RPMI8226 (cell line): ENCODE measurements at regions not wholly inside any gene's neighbourhood (a gene's known extent, or its start where the extent isn't known, plus 50 kb on each side); places are given as distances from the start of the nearest gene placed in this dataset.
"Not testable (repeated sequence)": the region's sequence is repeated elsewhere in the genome, so short reads cannot be mapped to it uniquely, and the experiment has no call there.

Experiments
- DNase-seq: peaks from one replicate; pipeline ENCODE4 v3.0.0-alpha.2; 2015

GRCh38 chr20:53764415-53764800 is 170.8 kb upstream of the ZNF217 start:
- DNase-seq, result no peak

- DNase-seq, result no peak
Observed at GRCh38 chr20:53763707-53764414, 170.2 kb upstream of the ZNF217 start.

DNA sequence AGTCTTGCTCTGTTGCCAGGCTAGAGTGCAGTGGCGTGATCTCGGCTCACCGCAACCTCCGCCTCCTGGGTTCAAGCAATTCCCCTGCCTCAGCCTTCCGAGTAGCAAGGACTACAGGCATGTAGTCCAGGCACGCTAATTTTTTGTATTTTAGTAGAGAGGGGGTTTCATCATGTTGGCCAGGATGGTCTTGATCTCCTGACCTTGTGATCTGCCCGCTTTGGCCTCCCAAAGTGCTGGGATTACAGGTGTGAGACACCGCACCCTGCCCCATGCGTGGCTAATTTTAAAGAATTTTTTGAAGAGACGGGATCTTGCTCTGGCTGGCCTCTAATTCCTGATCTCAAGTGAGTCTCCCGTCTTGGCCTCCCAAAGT is 168.8 kb upstream of the ZNF217 start:
- DNase-seq, result not testable (repeated sequence)

GRCh38 chr20:53760025-53760441 is 166.4 kb upstream of the ZNF217 start:
- DNase-seq, result no peak

GRCh38 chr20:53757472-53757913 is 163.9 kb upstream of the ZNF217 start:
- DNase-seq, result no peak

DNA sequence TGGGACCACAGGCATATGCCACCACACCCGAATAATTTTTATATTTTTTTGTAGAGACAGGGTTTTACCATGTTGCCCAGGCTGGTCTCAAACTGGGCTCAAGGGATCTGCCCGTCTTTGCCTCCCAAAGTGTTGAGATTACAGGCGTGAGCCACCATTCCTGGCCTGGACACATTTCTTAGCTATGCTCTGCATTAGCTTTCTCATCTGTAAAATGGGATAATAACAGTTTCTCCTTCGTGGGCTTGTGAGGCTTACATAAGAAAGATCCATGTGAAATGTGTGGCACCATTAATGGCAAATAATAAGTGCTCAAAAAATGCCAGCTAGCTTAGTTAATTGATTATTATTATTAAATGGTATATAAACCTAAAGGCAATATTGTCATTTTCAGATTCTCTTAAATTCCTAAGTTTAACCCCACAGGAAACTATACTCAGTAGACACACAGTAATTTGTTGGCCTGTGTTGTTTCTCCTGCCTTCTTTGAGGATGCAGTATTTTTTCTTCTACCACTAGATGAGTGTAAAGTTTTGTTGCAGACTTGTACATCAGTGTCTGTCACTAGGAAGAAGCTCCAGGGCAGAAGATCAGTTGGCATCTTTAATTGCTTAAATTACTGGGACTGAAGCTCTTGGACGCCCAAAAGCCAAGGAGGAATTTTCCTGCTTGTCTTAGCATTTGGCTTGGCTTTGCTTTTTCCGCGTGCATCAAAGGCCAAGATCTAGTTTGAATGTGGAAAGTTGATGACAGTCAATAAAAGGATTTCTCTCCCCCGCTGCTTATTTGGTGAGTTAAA is 162.3 kb upstream of the ZNF217 start:
- no peak for DNase-seq

DNA sequence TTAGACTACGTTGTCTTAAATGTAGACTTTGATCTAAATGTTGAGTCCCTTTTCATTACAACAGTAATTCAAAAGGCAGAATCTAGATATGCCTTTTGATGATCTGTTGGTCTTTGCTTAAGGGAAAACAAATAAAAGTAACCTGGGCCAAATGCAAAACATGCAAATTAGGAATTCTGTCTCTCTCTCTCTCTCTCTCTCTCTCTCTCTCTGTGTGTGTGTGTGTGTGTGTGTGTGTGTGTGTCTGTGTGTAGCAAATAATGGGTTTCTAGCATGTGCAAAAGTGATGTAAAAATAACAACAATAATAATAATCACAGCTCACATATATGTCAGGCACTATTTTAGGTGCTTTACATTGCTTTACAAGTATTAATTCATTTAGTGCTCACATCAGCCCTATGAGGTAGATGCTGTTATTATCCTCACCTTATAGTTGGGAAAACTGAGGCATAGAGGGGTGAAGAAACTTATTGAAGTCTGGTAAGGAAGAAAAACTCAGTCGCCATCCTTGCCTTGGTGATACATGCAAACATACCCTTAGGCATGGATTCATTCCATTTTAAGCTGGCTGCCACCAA is 160.3 kb upstream of the ZNF217 start:
- DNase-seq, result no peak

GRCh38 chr20:53752971-53753879 is 159.6 kb upstream of the ZNF217 start:
- DNase-seq, result no peak

GRCh38 chr20:53752583-53752970 is 158.9 kb upstream of the ZNF217 start:
- DNase-seq, result no peak

DNA sequence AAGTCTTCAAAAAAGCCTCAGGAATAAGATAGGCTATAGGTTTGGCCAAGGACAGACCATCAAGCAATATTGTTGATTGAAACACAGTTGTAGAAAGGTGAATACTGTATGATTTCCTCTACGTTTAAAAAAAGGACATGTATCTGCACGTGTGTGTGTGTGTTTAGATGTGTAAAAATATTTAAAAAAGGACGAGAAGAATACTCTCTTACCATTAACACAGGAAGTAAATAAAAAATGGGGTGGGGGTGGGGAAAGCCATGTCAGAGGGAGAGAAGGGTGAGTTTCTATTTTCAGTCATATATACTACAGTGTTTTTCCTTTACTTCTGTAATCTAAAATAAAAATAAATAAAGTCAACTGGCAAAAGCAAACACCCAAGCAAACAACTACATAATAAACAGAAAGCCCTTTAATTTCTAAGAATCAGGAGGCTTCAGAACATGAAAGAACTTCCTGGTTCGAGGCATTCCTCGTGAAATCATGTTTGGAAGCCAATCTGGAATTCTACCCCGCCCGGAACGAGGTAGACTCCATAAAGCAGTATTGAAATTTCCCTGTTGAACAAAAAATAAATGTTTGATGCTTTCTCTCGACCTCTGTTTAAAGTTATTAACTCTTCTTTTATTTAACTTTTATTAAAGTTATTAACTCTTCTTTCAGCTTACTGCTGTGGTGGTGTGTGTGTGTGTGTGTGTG is 158.1 kb upstream of the ZNF217 start:
- DNase-seq, result no peak

- DNase-seq, result peak; percentile 44
Observed at GRCh38 chr20:53750827-53751619, 157.4 kb upstream of the ZNF217 start.

- DNase-seq, result no peak
Observed at GRCh38 chr20:53749499-53749898, 155.9 kb upstream of the ZNF217 start.

- no peak for DNase-seq
Observed at GRCh38 chr20:53748821-53749421, 155.3 kb upstream of the ZNF217 start.

GRCh38 chr20:53748176-53748575 is 154.5 kb upstream of the ZNF217 start:
- no peak for DNase-seq

- no peak for DNase-seq
Observed at GRCh38 chr20:53743607-53744260, 150.1 kb upstream of the ZNF217 start.

DNA sequence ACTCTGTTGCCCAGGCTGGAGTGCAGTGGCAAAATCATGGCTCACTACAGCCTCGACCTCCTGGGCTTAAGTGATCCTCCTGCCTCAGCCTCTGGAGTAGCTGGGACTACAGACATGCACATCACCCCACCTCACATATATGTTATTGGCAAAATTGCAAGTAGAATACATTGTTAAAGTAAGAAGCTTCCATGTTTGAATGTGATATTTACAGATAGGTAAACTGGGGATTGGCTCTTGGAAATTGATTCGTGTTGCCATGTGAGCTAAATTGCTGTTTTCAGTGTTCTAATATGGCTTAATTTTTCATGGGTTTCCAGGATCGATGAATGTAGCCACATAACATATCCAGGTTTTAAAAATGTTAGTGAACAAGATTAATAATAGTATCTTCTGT is 149.0 kb upstream of the ZNF217 start:
- DNase-seq, result no peak

GRCh38 chr20:53741726-53742028 is 148.0 kb upstream of the ZNF217 start:
- DNase-seq, result no peak

- DNase-seq, result no peak
Observed at GRCh38 chr20:53739799-53740785, 146.5 kb upstream of the ZNF217 start.
